ENCODE measurements at regions not wholly inside any gene's neighbourhood (a gene's known extent, or its start where the extent isn't known, plus 50 kb on each side); places are given as distances from the start of the nearest gene placed in this dataset.

- no TSS peak for BruUV-seq (replicated peaks)
- no peak for TF ChIP-seq EZH2phosphoT487 (IDR thresholded peaks at IDR 0.05; ENCODE audit: borderline replicate concordance, low read depth, low read length)
- no peak for TF ChIP-seq CTCF (conservative IDR thresholded peaks at IDR 0.05; ENCODE audit: low read length)
- Histone ChIP-seq H3K9me3 (ENCODE audit: low read length) (no peaks in the 10 kb centered on the region), H3K4me3 (ENCODE audit: low read depth, low read length, poor library complexity, severe bottlenecking) (no peak overlapping the region), H3K4me1 (ENCODE audit: insufficient read depth, low read length, poor library complexity, severe bottlenecking) (no peaks in the 10 kb centered on the region), H3K4me2 (ENCODE audit: low read length) (no peak overlapping the region), H3K9me2 (ENCODE audit: insufficient read depth, low read length) (no peaks in the 10 kb centered on the region), H4K20me1 (ENCODE audit: insufficient read depth, low read length) (no peaks in the 10 kb centered on the region), H3K36me3 (ENCODE audit: insufficient read depth, low read length) (no peaks in the 10 kb centered on the region), H3K27ac (ENCODE audit: low read depth, low read length, poor library complexity, severe bottlenecking) (no peak overlapping the region), H3K79me2 (ENCODE audit: insufficient read depth, low read depth, low read length) (no peaks in the 10 kb centered on the region), H2AFZ (ENCODE audit: low read length) (no peak overlapping the region)
- POLR2A ChIA-PET: no interaction called here
- intact Hi-C loops (cut with micrococcal nuclease; ENCODE audit: unreplicated experiment): no loop called here
- DNase-seq (ENCODE audit: low spot score): no peak
- CTCF ChIA-PET (ENCODE audit: unreplicated experiment): no interaction called here
These were observed 239.1 kb upstream of the NEIL3 start for GRCh38 chr4:177070533-177071058.

- Histone ChIP-seq H3K9me2 (ENCODE audit: insufficient read depth, low read length) (no peaks in the 10 kb centered on the region), H3K4me2 (ENCODE audit: low read length) (no peak overlapping the region), H3K9me3 (ENCODE audit: low read length) (no peaks in the 10 kb centered on the region), H3K36me3 (ENCODE audit: insufficient read depth, low read length) (no peaks in the 10 kb centered on the region), H3K79me2 (ENCODE audit: insufficient read depth, low read depth, low read length) (no peaks in the 10 kb centered on the region), H3K4me1 (ENCODE audit: insufficient read depth, low read length, poor library complexity, severe bottlenecking) (no peaks in the 10 kb centered on the region), H2AFZ (ENCODE audit: low read length) (no peak overlapping the region), H4K20me1 (ENCODE audit: insufficient read depth, low read length) (no peaks in the 10 kb centered on the region), H3K4me3 (ENCODE audit: low read depth, low read length, poor library complexity, severe bottlenecking) (no peak overlapping the region), H3K27ac (ENCODE audit: low read depth, low read length, poor library complexity, severe bottlenecking) (no peak overlapping the region)
- intact Hi-C loops (cut with micrococcal nuclease; ENCODE audit: unreplicated experiment): no loop called here
- ChIA-PET CTCF (ENCODE audit: unreplicated experiment) (no interaction called here), POLR2A (no interaction called here)
- BruUV-seq (replicated peaks): no TSS peak
- DNase-seq (ENCODE audit: low spot score): no peak
- TF ChIP-seq EZH2phosphoT487 (IDR thresholded peaks at IDR 0.05; ENCODE audit: borderline replicate concordance, low read depth, low read length): no peak
- no peak for TF ChIP-seq CTCF (conservative IDR thresholded peaks at IDR 0.05; ENCODE audit: low read length)
These were observed 232.3 kb upstream of the NEIL3 start for GRCh38 chr4:177077095-177077971.

- Histone ChIP-seq H2AFZ (ENCODE audit: low read length) (no peak overlapping the region), H3K79me2 (ENCODE audit: insufficient read depth, low read depth, low read length) (no peaks in the 10 kb centered on the region), H3K9me3 (ENCODE audit: low read length) (no peaks in the 10 kb centered on the region), H3K27ac (ENCODE audit: low read depth, low read length, poor library complexity, severe bottlenecking) (no peak overlapping the region), H4K20me1 (ENCODE audit: insufficient read depth, low read length) (no peaks in the 10 kb centered on the region), H3K36me3 (ENCODE audit: insufficient read depth, low read length) (no peaks in the 10 kb centered on the region), H3K9me2 (ENCODE audit: insufficient read depth, low read length) (no peaks in the 10 kb centered on the region), H3K4me2 (ENCODE audit: low read length) (no peak overlapping the region), H3K4me1 (ENCODE audit: insufficient read depth, low read length, poor library complexity, severe bottlenecking) (no peaks in the 10 kb centered on the region), H3K4me3 (ENCODE audit: low read depth, low read length, poor library complexity, severe bottlenecking) (no peak overlapping the region)
- no peak for DNase-seq (ENCODE audit: low spot score)
- no TSS peak for BruUV-seq (replicated peaks)
- intact Hi-C loops (cut with micrococcal nuclease; ENCODE audit: unreplicated experiment): no loop called here
- CTCF ChIA-PET (ENCODE audit: unreplicated experiment): no interaction called here
- TF ChIP-seq EZH2phosphoT487 (IDR thresholded peaks at IDR 0.05; ENCODE audit: borderline replicate concordance, low read depth, low read length) (no peak), CTCF (conservative IDR thresholded peaks at IDR 0.05; ENCODE audit: low read length) (no peak)
- POLR2A ChIA-PET: interaction anchor here (0.5 kb wide), 1 partner anchor 45 kb away, joined by 6 read pairs; no protein-coding TSS in a partner anchor
These were observed 230.3 kb upstream of the NEIL3 start for GRCh38 chr4:177079327-177079726.
